Bronchial epithelial cell (primary cell): ENCODE measurements at regions not wholly inside any gene's neighbourhood (a gene's known extent, or its start where the extent isn't known, plus 50 kb on each side); places are given as distances from the start of the nearest gene placed in this dataset.

Experiments used
- DNase-seq: peaks from one replicate; pipeline ENCODE4 v3.0.0-alpha.2; 2010; ENCODE audit warnings: low read depth
- FAIRE-seq: peaks from 2 replicates; lab custom pipeline; 2011; peaks lifted over from hg19 to GRCh38; lab: Jason Lieb, UNC
- H3K27me3 ChIP-seq: 2 replicates; pipeline ENCODE4 v1.5.1; 2011; ENCODE audit warnings: low read length; ENCODE audit not compliant: control insufficient read depth, insufficient read depth
- H3K36me3 ChIP-seq: 2 replicates; pipeline ENCODE4 v1.5.1; 2011; ENCODE audit warnings: low read length; ENCODE audit not compliant: control insufficient read depth, insufficient read depth
- H3K4me3 ChIP-seq: 2 replicates; pipeline ENCODE4 v1.5.1; 2011; ENCODE audit warnings: mild to moderate bottlenecking, low read depth, low read length, control low read depth
- TF ChIP-seq, protein P1 (sequence below): IDR thresholded peaks from 2 replicates; pipeline ENCODE4 v1.5.1; 2011; ENCODE audit warnings: mild to moderate bottlenecking, moderate library complexity, low read length, control low read depth, inconsistent platforms; ENCODE audit not compliant: insufficient read depth, severe bottlenecking

DNA sequence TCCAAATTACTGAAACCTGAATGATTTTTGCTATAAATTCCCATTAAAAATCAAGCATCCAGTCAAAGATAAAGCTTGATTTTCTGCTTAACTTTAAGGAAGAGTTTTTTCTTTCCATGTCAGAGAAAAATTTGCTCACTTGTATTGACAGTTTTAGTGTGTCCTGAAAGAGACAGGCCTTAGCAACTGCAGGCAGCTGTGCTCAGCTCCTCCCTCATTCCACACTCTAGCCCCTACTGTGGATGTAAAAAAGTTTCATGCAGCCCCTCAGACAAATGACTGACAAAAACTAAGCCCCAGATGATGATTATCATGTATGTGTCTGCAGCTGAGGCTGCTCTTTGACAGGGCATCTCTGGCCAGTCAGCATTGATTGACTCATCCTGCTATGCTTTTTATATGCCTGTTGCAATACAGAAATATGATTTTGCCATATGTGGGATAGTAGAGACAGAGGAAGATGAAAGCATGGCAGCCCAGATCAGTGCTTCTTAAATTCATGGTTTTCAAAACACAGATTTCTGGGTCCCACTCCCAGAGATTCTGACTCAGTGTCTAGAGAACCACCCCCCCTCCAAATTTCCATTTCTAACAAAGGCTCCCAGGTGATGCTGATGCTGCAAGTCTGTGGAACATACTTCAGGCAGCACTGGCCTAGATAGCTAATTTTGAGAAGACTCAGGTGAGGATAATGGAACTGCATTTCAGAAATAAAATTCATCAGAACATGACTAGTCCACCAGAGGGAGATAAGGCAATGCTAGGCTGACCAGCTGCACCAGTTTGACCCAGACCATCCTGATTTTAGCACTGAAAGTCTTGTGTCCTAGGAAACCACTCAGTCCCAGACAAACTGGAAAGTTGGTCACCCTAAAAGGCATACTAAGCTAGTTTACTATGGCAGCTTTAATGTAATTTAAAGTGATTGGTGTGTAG lies 298.7 kb upstream of the KCNN2 start:
- Histone ChIP-seq H3K36me3 (no peaks in the 10 kb centered on the region), H3K4me3 (no peak overlapping the region), H3K27me3 (no peaks in the 10 kb centered on the region)
- DNase-seq (no peak), FAIRE-seq (no peak)
- TF ChIP-seq, protein P1, sequence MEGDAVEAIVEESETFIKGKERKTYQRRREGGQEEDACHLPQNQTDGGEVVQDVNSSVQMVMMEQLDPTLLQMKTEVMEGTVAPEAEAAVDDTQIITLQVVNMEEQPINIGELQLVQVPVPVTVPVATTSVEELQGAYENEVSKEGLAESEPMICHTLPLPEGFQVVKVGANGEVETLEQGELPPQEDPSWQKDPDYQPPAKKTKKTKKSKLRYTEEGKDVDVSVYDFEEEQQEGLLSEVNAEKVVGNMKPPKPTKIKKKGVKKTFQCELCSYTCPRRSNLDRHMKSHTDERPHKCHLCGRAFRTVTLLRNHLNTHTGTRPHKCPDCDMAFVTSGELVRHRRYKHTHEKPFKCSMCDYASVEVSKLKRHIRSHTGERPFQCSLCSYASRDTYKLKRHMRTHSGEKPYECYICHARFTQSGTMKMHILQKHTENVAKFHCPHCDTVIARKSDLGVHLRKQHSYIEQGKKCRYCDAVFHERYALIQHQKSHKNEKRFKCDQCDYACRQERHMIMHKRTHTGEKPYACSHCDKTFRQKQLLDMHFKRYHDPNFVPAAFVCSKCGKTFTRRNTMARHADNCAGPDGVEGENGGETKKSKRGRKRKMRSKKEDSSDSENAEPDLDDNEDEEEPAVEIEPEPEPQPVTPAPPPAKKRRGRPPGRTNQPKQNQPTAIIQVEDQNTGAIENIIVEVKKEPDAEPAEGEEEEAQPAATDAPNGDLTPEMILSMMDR: no peak

DNA sequence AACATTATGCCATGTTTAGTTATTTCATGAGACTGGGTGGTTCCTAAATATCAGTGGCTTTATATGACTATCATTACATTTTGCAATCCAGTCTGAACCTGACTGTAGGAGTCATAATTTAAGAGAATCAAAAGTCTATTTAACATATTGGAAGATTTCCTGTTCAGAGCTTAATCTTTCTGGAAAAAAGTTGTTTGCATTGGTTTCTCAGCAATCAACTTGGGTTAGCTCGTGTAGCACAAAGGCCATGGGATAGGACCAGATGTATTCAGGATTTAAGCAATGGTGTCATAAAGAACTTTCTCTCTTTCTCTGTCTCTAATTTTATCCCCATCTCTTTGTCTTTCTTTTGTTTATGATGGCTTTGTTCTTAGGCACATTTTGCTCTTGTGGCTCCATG lies 296.0 kb upstream of the KCNN2 start:
- Histone ChIP-seq H3K27me3 (no peaks in the 10 kb centered on the region), H3K36me3 (no peaks in the 10 kb centered on the region), H3K4me3 (no peak overlapping the region)
- TF ChIP-seq, protein P1: no peak
- DNase-seq: no peak
- no peak for FAIRE-seq

DNA sequence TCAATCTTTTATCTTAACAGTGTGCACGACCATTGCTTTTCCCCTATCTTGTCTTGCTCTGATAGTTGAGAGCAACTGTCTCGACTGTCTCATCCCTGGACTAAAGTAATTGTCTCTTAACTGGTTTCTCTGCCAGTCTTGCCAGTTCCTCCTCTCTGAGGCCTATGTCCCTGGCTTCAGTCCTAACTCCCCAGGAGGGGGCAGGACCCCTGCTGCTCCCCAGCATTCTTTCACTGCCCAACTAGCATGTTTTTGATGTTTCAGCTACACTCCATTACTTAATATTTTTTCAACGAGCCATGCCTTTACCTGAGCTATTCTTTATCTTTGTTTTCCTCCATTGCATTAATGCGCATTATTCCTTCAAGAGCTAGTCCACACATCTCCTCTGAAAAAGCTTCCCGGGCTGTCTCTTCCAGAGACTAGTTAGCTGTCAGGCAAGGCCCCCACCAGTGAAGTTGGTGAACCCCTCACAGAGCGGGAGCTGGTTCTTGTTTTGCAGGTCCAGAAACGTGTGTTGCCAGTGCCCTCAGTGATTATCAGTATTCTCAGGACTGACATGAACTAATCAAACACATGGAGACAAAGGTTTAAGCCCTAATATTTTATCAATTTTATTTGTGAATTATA lies 291.7 kb upstream of the KCNN2 start:
- Histone ChIP-seq H3K36me3 (no peaks in the 10 kb centered on the region), H3K27me3 (no peaks in the 10 kb centered on the region), H3K4me3 (no peak overlapping the region)
- FAIRE-seq (no peak), DNase-seq (no peak)
- TF ChIP-seq, protein P1: no peak

DNA sequence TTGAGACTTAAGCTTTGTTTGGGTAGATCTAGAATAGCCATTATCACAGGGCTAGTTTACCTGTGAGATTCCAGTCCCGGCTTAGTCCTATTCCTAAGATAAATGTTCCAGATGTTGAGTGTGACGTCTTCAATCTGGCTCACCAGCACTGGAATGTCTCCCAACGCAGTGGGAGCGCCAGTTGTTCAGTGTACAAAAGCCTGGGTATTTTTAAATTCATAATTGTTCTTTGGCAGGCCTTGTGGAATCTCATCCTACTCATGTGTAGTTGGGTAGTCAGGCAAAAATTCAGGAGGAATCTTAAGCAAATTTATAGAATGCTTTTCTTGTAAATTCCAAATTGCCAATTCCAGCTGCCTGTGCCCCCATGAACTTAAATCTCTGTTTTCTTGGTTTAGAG lies 272.6 kb upstream of the KCNN2 start:
- TF ChIP-seq, protein P1: no peak
- no peak for FAIRE-seq
- H3K27me3 ChIP-seq: no peaks in the 10 kb centered on the region

DNA sequence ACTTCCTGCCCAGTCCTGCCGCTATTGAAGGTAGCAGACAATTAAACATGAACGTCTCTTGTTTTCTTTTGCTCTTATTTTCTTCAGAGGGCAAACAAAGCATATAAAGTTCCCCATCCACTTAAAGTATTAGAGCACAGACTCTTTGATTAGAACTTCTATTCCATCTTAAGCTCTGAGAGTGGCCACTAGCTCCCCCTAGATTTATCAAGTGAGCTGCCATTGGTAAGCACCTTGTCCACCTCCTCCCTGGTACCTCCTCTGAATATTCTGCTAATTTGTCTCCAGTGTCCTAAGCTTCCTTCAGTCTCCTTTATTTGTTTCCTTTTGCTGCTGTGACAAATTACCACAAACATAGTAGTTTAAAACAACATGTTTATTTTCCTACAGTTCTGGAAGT lies 264.3 kb upstream of the KCNN2 start:
- H3K4me3 ChIP-seq: no peak overlapping the region
- DNase-seq (no peak), FAIRE-seq (no peak)
- TF ChIP-seq, protein P1: no peak
- no peaks in the 10 kb centered on the region for H3K36me3 ChIP-seq
- no peaks in the 10 kb centered on the region for H3K27me3 ChIP-seq

More for the DNA sequence above, 272.6 kb upstream of the KCNN2 start:
- DNase-seq: no peak
- no peak overlapping the region for H3K4me3 ChIP-seq
- no peaks in the 10 kb centered on the region for H3K36me3 ChIP-seq
